ENCODE measurements at regions not wholly inside any gene's neighbourhood (a gene's known extent, or its start where the extent isn't known, plus 50 kb on each side); places are given as distances from the start of the nearest gene placed in this dataset.

GRCh38 chr2:108073415-108074072, 87.2 kb downstream of the SLC5A7 start (continued):
- no peak for TF ChIP-seq ETS1 (IDR thresholded peaks at IDR 0.05)
- TF ChIP-seq ZNF114 (CRISPR knock-in tag; IDR thresholded peaks at IDR 0.05), result no peak
- TF ChIP-seq EZH2 (IDR thresholded peaks at IDR 0.05; ENCODE audit: low read depth, unreplicated experiment), result no peak
- no peak for TF ChIP-seq REST (IDR thresholded peaks at IDR 0.05; ENCODE audit: unreplicated experiment)
- TF ChIP-seq ZNF331 (CRISPR knock-in tag; IDR thresholded peaks at IDR 0.05; ENCODE audit: low read depth), result no peak

- no peak overlapping the region for H2AFZ ChIP-seq
- DNase-seq (ENCODE audit: low spot score), result no peak
- no peaks in the 10 kb centered on the region for H3F3A ChIP-seq (replicated peaks; ENCODE audit: low read depth)
- no peak for TF ChIP-seq JUNB (IDR thresholded peaks at IDR 0.05; ENCODE audit: unreplicated experiment)
- TF ChIP-seq EZH2phosphoT487 (IDR thresholded peaks at IDR 0.05; ENCODE audit: unreplicated experiment), result no peak
- no peak for TF ChIP-seq POLR2AphosphoS5 (IDR thresholded peaks at IDR 0.05; ENCODE audit: low read depth)
- TF ChIP-seq ZNF114 (CRISPR knock-in tag; IDR thresholded peaks at IDR 0.05), result no peak
- Mint-ChIP-seq H3K4me1 (peaks cover 16% of the 10 kb centered on the region), H3K9me3 (no peaks in the 10 kb centered on the region), H3K36me3 (ENCODE audit: low read depth) (no peaks in the 10 kb centered on the region), H3K4me3 (no peak overlapping the region), H3K27ac (no peak overlapping the region), H3K27me3 (ENCODE audit: insufficient read depth, low read depth, poor library complexity) (peaks cover 11% of the 10 kb centered on the region)
- no peaks in the 10 kb centered on the region for H4K20me1 ChIP-seq (replicated peaks; ENCODE audit: insufficient read depth)
- H3K27me3 ChIP-seq (ENCODE audit: insufficient read depth), result no peaks in the 10 kb centered on the region
- ATAC-seq, result no peak
- no peaks in the 10 kb centered on the region for H3K36me3 ChIP-seq (ENCODE audit: insufficient read depth)
- H3K4me2 ChIP-seq, result no peak overlapping the region
- H3K79me2 ChIP-seq (replicated peaks; ENCODE audit: insufficient read depth), result no peaks in the 10 kb centered on the region
- peaks cover 6% of the 10 kb centered on the region; the same call in 1 of the 2 replicates for H3K4me1 ChIP-seq (ENCODE audit: insufficient read depth)
- H3K27ac ChIP-seq (ENCODE audit: low read depth), result no peak overlapping the region
- H3K4me3 ChIP-seq, result no peak overlapping the region
- no peaks in the 10 kb centered on the region for H3K9me2 ChIP-seq (ENCODE audit: insufficient read depth)
Observed at GRCh38 chr2:108074150-108074549, 87.8 kb downstream of the SLC5A7 start.

GRCh38 chr2:108074946-108075345, 88.6 kb downstream of the SLC5A7 start:
- no peak overlapping the region for H3K4me2 ChIP-seq
- no peak overlapping the region for H2AFZ ChIP-seq
- Mint-ChIP-seq H3K4me3 (no peak overlapping the region), H3K9me3 (no peaks in the 10 kb centered on the region; the same call in 2 of the 3 replicates), H3K27ac (no peak overlapping the region), H3K27me3 (ENCODE audit: insufficient read depth, low read depth, poor library complexity) (peaks cover 9% of the 10 kb centered on the region), H3K4me1 (peaks cover 16% of the 10 kb centered on the region), H3K36me3 (ENCODE audit: low read depth) (no peaks in the 10 kb centered on the region)
- no peak overlapping the region for H3K27ac ChIP-seq (ENCODE audit: low read depth)
- H3K9me2 ChIP-seq (ENCODE audit: insufficient read depth), result 0 out of 2 replicates have a peak, but pooled peaks cover 3% of the 10 kb centered on the region
- no peaks in the 10 kb centered on the region for H3K27me3 ChIP-seq (ENCODE audit: insufficient read depth)
- TF ChIP-seq CREB1 (CRISPR knock-in tag; IDR thresholded peaks at IDR 0.05; ENCODE audit: low read depth), result no peak
- no peak for TF ChIP-seq ZNF114 (CRISPR knock-in tag; IDR thresholded peaks at IDR 0.05)
- no peak for TF ChIP-seq ZNF331 (CRISPR knock-in tag; IDR thresholded peaks at IDR 0.05; ENCODE audit: low read depth)
- no peak for TF ChIP-seq REST (IDR thresholded peaks at IDR 0.05; ENCODE audit: unreplicated experiment)
- ATAC-seq, result peak; percentile 88
- no peaks in the 10 kb centered on the region for H4K20me1 ChIP-seq (replicated peaks; ENCODE audit: insufficient read depth)
- H3F3A ChIP-seq (replicated peaks; ENCODE audit: low read depth), result no peaks in the 10 kb centered on the region
- H3K79me2 ChIP-seq (replicated peaks; ENCODE audit: insufficient read depth), result no peaks in the 10 kb centered on the region
- H3K4me1 ChIP-seq (ENCODE audit: insufficient read depth), result peaks cover 6% of the 10 kb centered on the region; the same call in 1 of the 2 replicates
- H3K36me3 ChIP-seq (ENCODE audit: insufficient read depth), result no peaks in the 10 kb centered on the region
- peak; percentile 44 for DNase-seq (ENCODE audit: low spot score)
- no peak overlapping the region for H3K4me3 ChIP-seq
